ENCODE measurements at regions not wholly inside any gene's neighbourhood (a gene's known extent, or its start where the extent isn't known, plus 50 kb on each side); places are given as distances from the start of the nearest gene placed in this dataset.
"Not testable (repeated sequence)": the region's sequence is repeated elsewhere in the genome, so short reads cannot be mapped to it uniquely, and the experiment has no call there.

GRCh38 chr1:66424530-66424929 is 109.4 kb upstream of the SGIP1 start:
- H3K4me3 ChIP-seq; DNase-seq; H3K27me3 ChIP-seq; H3K27ac ChIP-seq; H3K36me3 ChIP-seq; H3K9me3 ChIP-seq (replicated peaks); H3K4me1 ChIP-seq: not testable (repeated sequence)

- no peaks in the 10 kb centered on the region for H3K27me3 ChIP-seq
- H3K9me3 ChIP-seq (replicated peaks): peaks cover 4% of the 10 kb centered on the region; the same call in 1 of the 2 replicates
- no peak for DNase-seq
- H3K36me3 ChIP-seq: no peaks in the 10 kb centered on the region
- H3K4me3 ChIP-seq: no peak overlapping the region
- no peak overlapping the region for H3K27ac ChIP-seq
- H3K4me1 ChIP-seq: no peaks in the 10 kb centered on the region
Observed at GRCh38 chr1:66426239-66426853, 107.6 kb upstream of the SGIP1 start.

- not testable (repeated sequence) for H3K4me3 ChIP-seq; H3K4me1 ChIP-seq; H3K36me3 ChIP-seq; H3K27me3 ChIP-seq; H3K9me3 ChIP-seq (replicated peaks); H3K27ac ChIP-seq; DNase-seq
Observed at GRCh38 chr1:66430815-66431214, 103.1 kb upstream of the SGIP1 start.

- Histone ChIP-seq H3K9me3 (replicated peaks) (peaks cover 4% of the 10 kb centered on the region; the same call in 1 of the 2 replicates), H3K36me3 (no peaks in the 10 kb centered on the region), H3K4me1 (no peaks in the 10 kb centered on the region), H3K27ac (no peak overlapping the region), H3K4me3 (no peak overlapping the region), H3K27me3 (no peaks in the 10 kb centered on the region)
- DNase-seq: no peak
Observed at GRCh38 chr1:66431999-66432398, 102.0 kb upstream of the SGIP1 start.

- DNase-seq: no peak
- no peaks in the 10 kb centered on the region for H3K36me3 ChIP-seq
- H3K4me1 ChIP-seq: no peaks in the 10 kb centered on the region
- no peak overlapping the region for H3K4me3 ChIP-seq
- peaks cover 4% of the 10 kb centered on the region; the same call in 1 of the 2 replicates for H3K9me3 ChIP-seq (replicated peaks)
- no peak overlapping the region for H3K27ac ChIP-seq
- H3K27me3 ChIP-seq: no peaks in the 10 kb centered on the region
Observed at GRCh38 chr1:66433611-66434010, 100.3 kb upstream of the SGIP1 start.

- Histone ChIP-seq H3K27ac (no peak overlapping the region), H3K9me3 (replicated peaks) (peaks cover 4% of the 10 kb centered on the region; the same call in 1 of the 2 replicates), H3K4me3 (no peak overlapping the region), H3K4me1 (no peaks in the 10 kb centered on the region), H3K27me3 (no peaks in the 10 kb centered on the region), H3K36me3 (no peaks in the 10 kb centered on the region)
- DNase-seq: no peak
Observed at GRCh38 chr1:66434096-66434495, 99.9 kb upstream of the SGIP1 start.

- no peaks in the 10 kb centered on the region for H3K4me1 ChIP-seq
- H3K4me3 ChIP-seq: no peak overlapping the region
- no peak for DNase-seq
- H3K27ac ChIP-seq: no peak overlapping the region
- no peaks in the 10 kb centered on the region for H3K27me3 ChIP-seq
- no peaks in the 10 kb centered on the region for H3K36me3 ChIP-seq
- peaks cover 4% of the 10 kb centered on the region; the same call in 1 of the 2 replicates for H3K9me3 ChIP-seq (replicated peaks)
Observed at GRCh38 chr1:66435541-66435940, 98.4 kb upstream of the SGIP1 start.

- Histone ChIP-seq H3K27ac (no peak overlapping the region), H3K4me3 (no peak overlapping the region), H3K36me3 (no peaks in the 10 kb centered on the region), H3K4me1 (no peaks in the 10 kb centered on the region), H3K27me3 (no peaks in the 10 kb centered on the region), H3K9me3 (replicated peaks) (no peaks in the 10 kb centered on the region)
- no peak for DNase-seq
Observed at GRCh38 chr1:66436378-66437135, 97.4 kb upstream of the SGIP1 start.

GRCh38 chr1:66437136-66437401 is 96.9 kb upstream of the SGIP1 start:
- Histone ChIP-seq H3K36me3 (no peaks in the 10 kb centered on the region), H3K27me3 (no peaks in the 10 kb centered on the region), H3K4me3 (no peak overlapping the region), H3K9me3 (replicated peaks) (no peaks in the 10 kb centered on the region), H3K4me1 (no peaks in the 10 kb centered on the region), H3K27ac (no peak overlapping the region)
- DNase-seq: no peak

GRCh38 chr1:66438062-66438461 is 95.9 kb upstream of the SGIP1 start:
- Histone ChIP-seq H3K9me3 (replicated peaks) (no peaks in the 10 kb centered on the region), H3K27me3 (no peaks in the 10 kb centered on the region), H3K36me3 (no peaks in the 10 kb centered on the region), H3K4me3 (no peak overlapping the region), H3K4me1 (no peaks in the 10 kb centered on the region), H3K27ac (no peak overlapping the region)
- DNase-seq: no peak

- DNase-seq: no peak
- Histone ChIP-seq H3K36me3 (no peaks in the 10 kb centered on the region), H3K4me1 (no peaks in the 10 kb centered on the region), H3K9me3 (replicated peaks) (no peaks in the 10 kb centered on the region), H3K27ac (no peak overlapping the region), H3K4me3 (no peak overlapping the region), H3K27me3 (no peaks in the 10 kb centered on the region)
Observed at GRCh38 chr1:66438501-66438900, 95.5 kb upstream of the SGIP1 start.

- H3K36me3 ChIP-seq: no peaks in the 10 kb centered on the region
- H3K4me3 ChIP-seq: no peak overlapping the region
- H3K27me3 ChIP-seq: no peaks in the 10 kb centered on the region
- H3K9me3 ChIP-seq (replicated peaks): no peaks in the 10 kb centered on the region
- no peaks in the 10 kb centered on the region for H3K4me1 ChIP-seq
- no peak overlapping the region for H3K27ac ChIP-seq
- no peak for DNase-seq
Observed at GRCh38 chr1:66439031-66439740, 94.8 kb upstream of the SGIP1 start.

- no peak for DNase-seq
Observed at GRCh38 chr1:66443793-66444192, 90.2 kb upstream of the SGIP1 start.

GRCh38 chr1:66444438-66445265 is 89.3 kb upstream of the SGIP1 start:
- H3K9me3 ChIP-seq (replicated peaks): no peaks in the 10 kb centered on the region
- no peak overlapping the region for H3K4me3 ChIP-seq
- no peaks in the 10 kb centered on the region for H3K4me1 ChIP-seq
- no peak overlapping the region for H3K27ac ChIP-seq
- no peak for DNase-seq
- no peaks in the 10 kb centered on the region for H3K27me3 ChIP-seq
- H3K36me3 ChIP-seq: no peaks in the 10 kb centered on the region

More at GRCh38 chr1:66443793-66444192, 90.2 kb upstream of the SGIP1 start:
- Histone ChIP-seq H3K4me3 (no peak overlapping the region), H3K27ac (no peak overlapping the region), H3K36me3 (no peaks in the 10 kb centered on the region), H3K27me3 (no peaks in the 10 kb centered on the region), H3K9me3 (replicated peaks) (no peaks in the 10 kb centered on the region), H3K4me1 (no peaks in the 10 kb centered on the region)
